ENCODE measurements at regions not wholly inside any gene's neighbourhood (a gene's known extent, or its start where the extent isn't known, plus 50 kb on each side); places are given as distances from the start of the nearest gene placed in this dataset.

GRCh38 chr6:79788756-79789155 is 157.6 kb downstream of the SH3BGRL2 start (continued):
- TF ChIP-seq GABPA (IDR thresholded peaks at IDR 0.05; ENCODE audit: borderline replicate concordance, insufficient read depth, low read length) = no peak
- no peak for TF ChIP-seq MAX (IDR thresholded peaks at IDR 0.05)
- no peak for TF ChIP-seq CEBPB (IDR thresholded peaks at IDR 0.05; ENCODE audit: low read depth, low read length)

All from H1 (cell line).